ENCODE measurements at regions not wholly inside any gene's neighbourhood (a gene's known extent, or its start where the extent isn't known, plus 50 kb on each side); places are given as distances from the start of the nearest gene placed in this dataset.

DNA sequence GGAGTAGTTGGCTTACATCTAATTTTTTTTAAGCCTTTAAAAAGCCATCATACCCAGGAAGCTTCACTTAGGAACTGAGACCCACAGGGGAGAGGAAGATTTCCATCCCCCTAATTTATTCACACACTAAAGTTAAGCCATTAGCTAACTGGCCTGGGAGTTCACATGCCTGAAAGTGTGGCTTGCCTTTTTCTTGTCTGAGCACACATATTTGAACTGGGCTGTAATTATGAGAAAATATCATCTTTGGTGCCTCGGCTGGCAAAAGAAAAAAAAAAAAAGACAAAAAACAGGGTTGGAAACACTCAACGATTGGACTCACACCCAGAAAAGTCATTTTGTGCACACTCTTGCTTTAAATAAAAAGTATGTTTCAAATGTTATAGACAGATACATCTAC is 847.3 kb downstream of the MAT2B start:
- H3K4me1 ChIP-seq (ENCODE audit: low read depth), result peaks cover 6% of the 10 kb centered on the region
- no peaks in the 10 kb centered on the region for H3K36me3 ChIP-seq
- DNase-seq (ENCODE audit: low read depth in 1 of 2, low spot score in 1 of 2), result no peak
- TF ChIP-seq, protein P1, sequence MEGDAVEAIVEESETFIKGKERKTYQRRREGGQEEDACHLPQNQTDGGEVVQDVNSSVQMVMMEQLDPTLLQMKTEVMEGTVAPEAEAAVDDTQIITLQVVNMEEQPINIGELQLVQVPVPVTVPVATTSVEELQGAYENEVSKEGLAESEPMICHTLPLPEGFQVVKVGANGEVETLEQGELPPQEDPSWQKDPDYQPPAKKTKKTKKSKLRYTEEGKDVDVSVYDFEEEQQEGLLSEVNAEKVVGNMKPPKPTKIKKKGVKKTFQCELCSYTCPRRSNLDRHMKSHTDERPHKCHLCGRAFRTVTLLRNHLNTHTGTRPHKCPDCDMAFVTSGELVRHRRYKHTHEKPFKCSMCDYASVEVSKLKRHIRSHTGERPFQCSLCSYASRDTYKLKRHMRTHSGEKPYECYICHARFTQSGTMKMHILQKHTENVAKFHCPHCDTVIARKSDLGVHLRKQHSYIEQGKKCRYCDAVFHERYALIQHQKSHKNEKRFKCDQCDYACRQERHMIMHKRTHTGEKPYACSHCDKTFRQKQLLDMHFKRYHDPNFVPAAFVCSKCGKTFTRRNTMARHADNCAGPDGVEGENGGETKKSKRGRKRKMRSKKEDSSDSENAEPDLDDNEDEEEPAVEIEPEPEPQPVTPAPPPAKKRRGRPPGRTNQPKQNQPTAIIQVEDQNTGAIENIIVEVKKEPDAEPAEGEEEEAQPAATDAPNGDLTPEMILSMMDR (IDR thresholded peaks at IDR 0.05; ENCODE audit: low read depth, low read length), result no peak
- H3K27me3 ChIP-seq, result no peaks in the 10 kb centered on the region
- H3K4me3 ChIP-seq, result no peak overlapping the region
- H3K27ac ChIP-seq, result no peak overlapping the region
- no peaks in the 10 kb centered on the region for H3K9me3 ChIP-seq (ENCODE audit: low read depth)

DNA sequence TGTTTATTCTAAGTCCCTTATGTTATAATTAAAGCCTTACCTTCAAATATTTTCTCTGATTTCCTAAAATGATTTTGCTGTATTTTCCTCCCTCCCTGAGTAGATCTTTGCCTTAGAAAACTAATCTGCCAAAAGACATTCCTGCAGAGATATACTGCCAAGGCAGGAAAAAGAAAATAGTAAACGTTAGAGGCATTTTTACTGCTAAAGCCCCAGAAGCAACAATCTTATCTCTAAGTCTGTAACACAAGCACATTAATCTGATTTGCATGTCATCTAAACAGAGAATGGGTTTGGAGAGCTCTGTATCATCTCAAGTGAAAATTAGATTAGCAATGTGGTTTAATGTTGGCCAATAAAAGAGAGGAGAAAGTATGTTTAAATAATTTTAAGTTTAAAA is 847.7 kb downstream of the MAT2B start:
- peak in 1 of 2 donors; percentile 52 for DNase-seq (ENCODE audit: low read depth in 1 of 2, low spot score in 1 of 2)
- no peaks in the 10 kb centered on the region for H3K27me3 ChIP-seq
- H3K4me3 ChIP-seq, result no peak overlapping the region
- H3K9me3 ChIP-seq (ENCODE audit: low read depth), result no peaks in the 10 kb centered on the region
- H3K27ac ChIP-seq, result no peak overlapping the region
- TF ChIP-seq, protein P1 (IDR thresholded peaks at IDR 0.05; ENCODE audit: low read depth, low read length), result no peak
- no peaks in the 10 kb centered on the region for H3K36me3 ChIP-seq
- H3K4me1 ChIP-seq (ENCODE audit: low read depth), result peaks cover 5% of the 10 kb centered on the region

DNA sequence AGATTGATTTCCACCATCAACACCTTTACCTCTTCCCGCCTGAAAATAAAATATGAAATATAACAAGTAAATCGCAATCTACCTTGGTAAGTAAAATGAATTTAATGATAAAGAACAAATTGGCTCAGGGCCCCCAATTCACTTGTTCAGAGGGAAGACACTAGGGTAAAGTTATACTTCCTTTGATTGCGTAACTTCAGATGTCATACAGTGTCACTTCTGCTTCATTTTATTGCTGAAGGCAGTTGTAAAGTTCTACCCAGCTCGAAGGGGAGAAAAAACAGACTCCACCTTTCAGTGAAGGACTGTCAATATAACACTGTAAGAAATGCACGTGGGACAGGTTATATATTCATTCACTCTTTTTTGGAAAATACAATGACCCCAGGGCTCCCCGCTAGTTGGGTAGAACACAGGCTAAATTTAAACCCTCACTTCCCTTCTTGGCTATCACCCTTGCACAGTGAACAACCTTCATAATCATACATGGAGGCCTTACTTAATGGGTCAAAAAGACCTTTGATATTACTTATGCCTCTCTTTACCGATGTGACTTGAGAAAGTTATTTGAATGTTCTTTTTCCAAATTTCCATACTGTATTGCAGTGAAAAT is 848.8 kb downstream of the MAT2B start:
- H3K9me3 ChIP-seq (ENCODE audit: low read depth), result no peaks in the 10 kb centered on the region
- peaks cover 5% of the 10 kb centered on the region for H3K4me1 ChIP-seq (ENCODE audit: low read depth)
- DNase-seq (ENCODE audit: low read depth in 1 of 2, low spot score in 1 of 2), result no peak
- no peak overlapping the region for H3K27ac ChIP-seq
- TF ChIP-seq, protein P1 (IDR thresholded peaks at IDR 0.05; ENCODE audit: low read depth, low read length), result no peak
- no peak overlapping the region for H3K4me3 ChIP-seq
- no peaks in the 10 kb centered on the region for H3K36me3 ChIP-seq
- H3K27me3 ChIP-seq, result no peaks in the 10 kb centered on the region

DNA sequence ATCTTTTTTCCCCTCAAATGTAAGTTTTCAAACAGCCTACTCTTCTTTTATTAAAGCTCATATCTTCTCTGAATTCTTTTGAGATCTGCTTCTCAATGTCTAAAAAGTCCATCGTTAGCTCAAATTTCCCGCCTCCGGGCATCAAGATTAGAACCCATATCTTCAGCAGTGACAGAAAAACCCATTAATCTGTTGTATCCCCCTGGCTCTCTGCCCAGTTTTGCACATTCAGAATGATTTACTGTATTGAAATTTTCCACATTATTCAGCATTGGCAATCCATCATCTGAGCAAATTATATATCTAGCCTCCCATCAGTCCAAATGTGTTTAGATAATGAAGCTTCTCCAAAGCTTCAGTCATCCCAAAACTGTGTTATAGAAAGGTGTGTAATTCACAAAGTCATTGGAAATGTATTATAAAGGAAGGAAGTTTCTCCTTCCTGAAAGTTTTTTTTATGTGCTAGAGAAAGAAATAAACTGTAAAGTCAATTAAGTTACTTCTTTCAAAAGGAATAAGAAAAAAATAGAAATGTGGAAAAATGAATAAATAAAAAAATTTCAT is 849.9 kb downstream of the MAT2B start:
- peaks cover 5% of the 10 kb centered on the region for H3K4me1 ChIP-seq (ENCODE audit: low read depth)
- H3K4me3 ChIP-seq, result no peak overlapping the region
- no peaks in the 10 kb centered on the region for H3K36me3 ChIP-seq
- DNase-seq (ENCODE audit: low read depth in 1 of 2, low spot score in 1 of 2), result no peak
- no peak overlapping the region for H3K27ac ChIP-seq
- TF ChIP-seq, protein P1 (IDR thresholded peaks at IDR 0.05; ENCODE audit: low read depth, low read length), result no peak
- no peaks in the 10 kb centered on the region for H3K9me3 ChIP-seq (ENCODE audit: low read depth)
- no peaks in the 10 kb centered on the region for H3K27me3 ChIP-seq

DNA sequence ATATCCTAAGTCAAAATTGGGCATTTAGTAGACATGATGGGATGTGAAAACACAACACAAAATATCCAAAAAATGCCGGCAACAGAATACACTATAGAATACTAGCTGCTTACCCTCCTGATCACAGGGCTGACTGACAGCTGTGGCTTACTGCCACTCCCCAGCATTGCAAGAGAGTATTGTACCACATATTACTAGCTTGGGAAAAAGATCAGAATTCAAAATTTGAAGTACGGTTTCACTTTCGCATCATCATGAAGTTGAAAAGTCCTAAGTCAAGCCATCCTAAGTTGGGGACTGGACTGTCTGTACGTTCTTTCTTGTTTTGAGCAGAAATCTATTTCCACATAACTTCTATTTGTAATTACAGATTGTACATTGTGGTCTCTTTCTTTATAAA is 851.4 kb downstream of the MAT2B start:
- no peak for DNase-seq (ENCODE audit: low read depth in 1 of 2, low spot score in 1 of 2)
- H3K4me1 ChIP-seq (ENCODE audit: low read depth), result peaks cover 5% of the 10 kb centered on the region
- no peak overlapping the region for H3K27ac ChIP-seq
- H3K36me3 ChIP-seq, result no peaks in the 10 kb centered on the region
- no peak overlapping the region for H3K4me3 ChIP-seq
- H3K27me3 ChIP-seq, result no peaks in the 10 kb centered on the region
- TF ChIP-seq, protein P1 (IDR thresholded peaks at IDR 0.05; ENCODE audit: low read depth, low read length), result no peak
- no peaks in the 10 kb centered on the region for H3K9me3 ChIP-seq (ENCODE audit: low read depth)

Data from cardiac muscle cell (in vitro differentiated cells and primary cell).